Neural crest cell (in vitro differentiated cells): ENCODE measurements at regions not wholly inside any gene's neighbourhood (a gene's known extent, or its start where the extent isn't known, plus 50 kb on each side); places are given as distances from the start of the nearest gene placed in this dataset.

Experiments
- DNase-seq: peaks from one replicate; pipeline ENCODE4 v3.0.0; 2021; ENCODE audit warnings: low read depth, mixed read lengths, low spot score
- H3K27ac Mint-ChIP-seq: one replicate; pipeline ENCODE4 v1.8.0; 2021; ENCODE audit warnings: mild to moderate bottlenecking, mixed read lengths; ENCODE audit not compliant: unreplicated experiment
- H3K27me3 Mint-ChIP-seq: 2 replicates; pipeline ENCODE4 v1.8.0; 2021; ENCODE audit warnings: low read depth, mild to moderate bottlenecking, mixed read lengths
- H3K36me3 Mint-ChIP-seq: 2 replicates; pipeline ENCODE4 v1.8.0; 2021; ENCODE audit warnings: low read depth, mild to moderate bottlenecking, mixed read lengths
- H3K4me1 Mint-ChIP-seq: 2 replicates; pipeline ENCODE4 v1.8.0; 2021; ENCODE audit warnings: mixed read lengths
- H3K4me3 Mint-ChIP-seq: one replicate; pipeline ENCODE4 v1.8.0; 2021; ENCODE audit warnings: mild to moderate bottlenecking, mixed read lengths
- H3K9me3 Mint-ChIP-seq: 2 replicates; pipeline ENCODE4 v1.8.0; 2021; ENCODE audit warnings: mixed read lengths
- TF ChIP-seq, protein P1 (sequence below): fragments of 200-600 bp; sonication (generic); conservative IDR thresholded peaks from 2 replicates; pipeline ENCODE4 v1.5.0; 2021; ENCODE audit warnings: antibody characterized with exemption, mild to moderate bottlenecking

DNA sequence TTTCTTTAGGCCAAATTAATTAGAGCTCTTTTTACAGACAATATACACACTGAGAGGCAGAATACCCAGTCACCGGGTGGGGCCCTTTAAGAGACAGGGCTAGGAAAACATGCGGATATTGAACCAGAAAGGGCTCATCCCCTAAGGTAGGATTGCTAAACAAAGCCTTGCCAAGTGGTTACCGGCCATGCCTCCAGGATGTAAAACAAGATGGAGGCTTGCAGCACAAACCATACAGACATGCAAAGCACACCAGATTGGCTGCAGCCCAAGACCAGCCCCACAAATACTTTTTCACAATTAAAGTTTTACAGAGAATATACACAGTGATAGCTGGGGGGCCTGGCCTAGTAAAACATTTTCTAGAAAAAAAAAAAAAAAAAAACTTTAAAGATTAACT lies 210.0 kb downstream of the KLHL4 start:
- Mint-ChIP-seq H3K4me3 (no peak overlapping the region), H3K4me1 (peaks cover 11% of the 10 kb centered on the region), H3K27ac (no peak overlapping the region), H3K9me3 (peaks cover 5% of the 10 kb centered on the region), H3K27me3 (no peaks in the 10 kb centered on the region), H3K36me3 (peaks cover 4% of the 10 kb centered on the region)
- DNase-seq: no peak
- TF ChIP-seq, protein P1, sequence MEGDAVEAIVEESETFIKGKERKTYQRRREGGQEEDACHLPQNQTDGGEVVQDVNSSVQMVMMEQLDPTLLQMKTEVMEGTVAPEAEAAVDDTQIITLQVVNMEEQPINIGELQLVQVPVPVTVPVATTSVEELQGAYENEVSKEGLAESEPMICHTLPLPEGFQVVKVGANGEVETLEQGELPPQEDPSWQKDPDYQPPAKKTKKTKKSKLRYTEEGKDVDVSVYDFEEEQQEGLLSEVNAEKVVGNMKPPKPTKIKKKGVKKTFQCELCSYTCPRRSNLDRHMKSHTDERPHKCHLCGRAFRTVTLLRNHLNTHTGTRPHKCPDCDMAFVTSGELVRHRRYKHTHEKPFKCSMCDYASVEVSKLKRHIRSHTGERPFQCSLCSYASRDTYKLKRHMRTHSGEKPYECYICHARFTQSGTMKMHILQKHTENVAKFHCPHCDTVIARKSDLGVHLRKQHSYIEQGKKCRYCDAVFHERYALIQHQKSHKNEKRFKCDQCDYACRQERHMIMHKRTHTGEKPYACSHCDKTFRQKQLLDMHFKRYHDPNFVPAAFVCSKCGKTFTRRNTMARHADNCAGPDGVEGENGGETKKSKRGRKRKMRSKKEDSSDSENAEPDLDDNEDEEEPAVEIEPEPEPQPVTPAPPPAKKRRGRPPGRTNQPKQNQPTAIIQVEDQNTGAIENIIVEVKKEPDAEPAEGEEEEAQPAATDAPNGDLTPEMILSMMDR: no peak

- peaks cover 4% of the 10 kb centered on the region for H3K36me3 Mint-ChIP-seq
- H3K4me3 Mint-ChIP-seq: no peak overlapping the region
- peaks cover 5% of the 10 kb centered on the region for H3K9me3 Mint-ChIP-seq
- no peak for DNase-seq
- H3K27me3 Mint-ChIP-seq: no peaks in the 10 kb centered on the region
- TF ChIP-seq, protein P1: no peak
- H3K4me1 Mint-ChIP-seq: peaks cover 8% of the 10 kb centered on the region
- no peak overlapping the region for H3K27ac Mint-ChIP-seq
Measured at GRCh38 chrX:87728024-87728423, 210.4 kb downstream of the KLHL4 start.

DNA sequence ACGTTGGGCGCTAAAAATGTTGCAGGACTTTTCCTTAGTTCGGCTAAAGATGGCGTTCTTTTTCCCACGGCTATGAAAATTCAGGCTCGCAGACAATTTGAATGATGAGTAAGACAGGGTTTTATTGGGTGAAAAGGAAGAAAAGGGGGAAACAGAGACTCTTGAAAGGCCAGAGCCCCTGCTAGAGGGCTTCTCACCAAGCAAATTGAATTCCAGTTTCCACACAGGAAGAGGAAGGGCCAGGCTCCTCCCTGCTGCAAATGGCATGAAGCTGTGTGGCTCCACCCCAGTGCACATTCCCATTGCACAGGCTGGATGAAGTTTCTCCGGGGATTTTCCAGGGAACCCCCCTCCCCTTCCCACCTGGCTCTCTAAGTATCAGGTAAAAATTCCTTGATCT lies 210.9 kb downstream of the KLHL4 start:
- Mint-ChIP-seq H3K27ac (no peak overlapping the region), H3K36me3 (peaks cover 4% of the 10 kb centered on the region), H3K27me3 (no peaks in the 10 kb centered on the region), H3K4me3 (no peak overlapping the region), H3K9me3 (peaks cover 5% of the 10 kb centered on the region), H3K4me1 (peaks cover 6% of the 10 kb centered on the region)
- no peak for DNase-seq
- TF ChIP-seq, protein P1: no peak

DNA sequence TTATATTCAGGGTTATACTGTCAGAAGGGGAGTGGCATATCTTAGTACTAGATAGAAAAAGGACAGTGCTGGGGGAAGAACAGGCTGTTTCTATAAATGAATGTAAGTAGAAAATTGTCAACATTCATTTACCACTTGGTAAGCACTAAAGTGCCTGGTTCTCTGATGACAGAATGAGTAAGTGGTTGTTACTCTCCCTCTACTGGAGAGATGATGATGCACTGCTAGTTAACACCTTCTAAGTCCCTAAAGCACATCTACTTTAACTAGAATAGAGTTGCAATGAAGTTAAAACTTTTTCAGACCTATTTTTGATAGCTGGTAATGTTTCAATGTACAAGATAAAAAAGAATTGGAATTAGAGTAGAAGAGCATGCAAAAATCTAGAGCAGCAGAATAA lies 214.5 kb downstream of the KLHL4 start:
- Mint-ChIP-seq H3K4me1 (no peaks in the 10 kb centered on the region), H3K27me3 (no peaks in the 10 kb centered on the region), H3K4me3 (no peak overlapping the region), H3K36me3 (no peaks in the 10 kb centered on the region), H3K27ac (no peak overlapping the region), H3K9me3 (no peaks in the 10 kb centered on the region)
- no peak for DNase-seq
- TF ChIP-seq, protein P1: no peak

DNA sequence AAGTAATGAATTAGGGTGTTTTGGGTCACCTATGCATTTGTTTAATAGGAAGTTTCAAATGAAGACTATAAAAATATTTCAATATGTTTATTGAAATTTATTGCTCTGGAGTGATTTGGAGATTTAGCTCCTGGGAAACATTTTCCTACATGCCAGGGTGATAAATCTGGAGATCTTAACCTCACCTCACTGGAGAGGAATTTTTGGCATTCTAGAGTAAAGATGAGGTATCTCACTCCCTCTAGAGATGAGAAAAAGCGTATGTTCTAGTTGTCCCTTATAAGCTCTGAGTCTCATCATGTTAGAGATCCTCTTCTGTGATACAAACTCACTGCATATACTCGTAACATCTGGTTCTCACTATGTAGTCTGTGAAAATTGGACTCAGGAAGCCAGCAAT lies 219.0 kb downstream of the KLHL4 start:
- TF ChIP-seq, protein P1: no peak
- H3K4me3 Mint-ChIP-seq: no peak overlapping the region
- no peaks in the 10 kb centered on the region for H3K4me1 Mint-ChIP-seq
- H3K27ac Mint-ChIP-seq: no peak overlapping the region
- H3K36me3 Mint-ChIP-seq: no peaks in the 10 kb centered on the region
- no peaks in the 10 kb centered on the region for H3K9me3 Mint-ChIP-seq
- H3K27me3 Mint-ChIP-seq: no peaks in the 10 kb centered on the region
- DNase-seq: no peak

GRCh38 chrX:87744391-87744790 lies 226.8 kb downstream of the KLHL4 start:
- H3K4me1 Mint-ChIP-seq: no peaks in the 10 kb centered on the region
- DNase-seq: no peak
- no peak overlapping the region for H3K4me3 Mint-ChIP-seq
- H3K9me3 Mint-ChIP-seq: no peaks in the 10 kb centered on the region
- no peaks in the 10 kb centered on the region for H3K27me3 Mint-ChIP-seq
- TF ChIP-seq, protein P1: no peak
- H3K36me3 Mint-ChIP-seq: no peaks in the 10 kb centered on the region
- H3K27ac Mint-ChIP-seq: no peak overlapping the region
